NCI-H1417 (cell line): ENCODE measurements at regions not wholly inside any gene's neighbourhood (a gene's known extent, or its start where the extent isn't known, plus 50 kb on each side); places are given as distances from the start of the nearest gene placed in this dataset.

Source experiments
- DNase-seq, 3 experiments: peaks; one replicate each; lab custom pipeline; 2025; lab: John Stamatoyannopoulos, UW

- no peak for DNase-seq
Measured at GRCh38 chr12:98144953-98145352, 370.4 kb upstream of the TMPO start.

GRCh38 chr12:98146043-98146442 lies 369.3 kb upstream of the TMPO start:
- no peak for DNase-seq

GRCh38 chr12:98146487-98146886 lies 368.9 kb upstream of the TMPO start:
- DNase-seq = no peak

GRCh38 chr12:98149270-98149669 lies 366.1 kb upstream of the TMPO start:
- DNase-seq = no peak

GRCh38 chr12:98149691-98150210 lies 365.6 kb upstream of the TMPO start:
- DNase-seq = no peak

- DNase-seq = no peak
Measured at GRCh38 chr12:98151105-98151590, 364.2 kb upstream of the TMPO start.

- no peak for DNase-seq
Measured at GRCh38 chr12:98151984-98152383, 363.4 kb upstream of the TMPO start.

- DNase-seq = peak; percentile 51 to 86 (median 67)
Measured at GRCh38 chr12:98154850-98155249, 360.5 kb upstream of the TMPO start.

GRCh38 chr12:98156697-98157096 lies 358.7 kb upstream of the TMPO start:
- DNase-seq = peak in 1 of 3 experiments; percentile 38

GRCh38 chr12:98162906-98163678 lies 352.3 kb upstream of the TMPO start:
- DNase-seq = no peak

GRCh38 chr12:98172304-98172703 lies 343.1 kb upstream of the TMPO start:
- DNase-seq = no peak

- no peak for DNase-seq
Measured at GRCh38 chr12:98172801-98173200, 342.6 kb upstream of the TMPO start.

GRCh38 chr12:98173773-98174427 lies 341.5 kb upstream of the TMPO start:
- no peak for DNase-seq

GRCh38 chr12:98174428-98174809 lies 341.0 kb upstream of the TMPO start:
- DNase-seq = no peak

GRCh38 chr12:98178126-98178525 lies 337.3 kb upstream of the TMPO start:
- DNase-seq = no peak

GRCh38 chr12:98179151-98179550 lies 336.2 kb upstream of the TMPO start:
- no peak for DNase-seq

- no peak for DNase-seq
Measured at GRCh38 chr12:98180603-98181002, 334.8 kb upstream of the TMPO start.

- peak in 2 of 3 experiments; percentile 46 to 80 for DNase-seq
Measured at GRCh38 chr12:98182821-98183220, 332.6 kb upstream of the TMPO start.

- peak in 1 of 3 experiments; percentile 32 for DNase-seq
Measured at GRCh38 chr12:98185606-98186005, 329.8 kb upstream of the TMPO start.

- DNase-seq = peak in 1 of 3 experiments; percentile 15
Measured at GRCh38 chr12:98188650-98189077, 326.7 kb upstream of the TMPO start.

- DNase-seq = peak in 1 of 3 experiments; percentile 33
Measured at GRCh38 chr12:98194591-98194990, 320.8 kb upstream of the TMPO start.

GRCh38 chr12:98198261-98198982 lies 317.0 kb upstream of the TMPO start:
- peak in 1 of 3 experiments; percentile 13 for DNase-seq
